GM19025 (cell line): ENCODE measurements at regions not wholly inside any gene's neighbourhood (a gene's known extent, or its start where the extent isn't known, plus 50 kb on each side); places are given as distances from the start of the nearest gene placed in this dataset.
"Not testable (repeated sequence)": the region's sequence is repeated elsewhere in the genome, so short reads cannot be mapped to it uniquely, and the experiment has no call there.

Experiments
- ATAC-seq: cut with Tn5 transposase; IDR thresholded peaks from one replicate; pipeline ENCODE4 v1.9.1; 2021; ENCODE audit warnings: mild to moderate bottlenecking, low read depth, moderate library complexity; ENCODE audit not compliant: unreplicated experiment

DNA sequence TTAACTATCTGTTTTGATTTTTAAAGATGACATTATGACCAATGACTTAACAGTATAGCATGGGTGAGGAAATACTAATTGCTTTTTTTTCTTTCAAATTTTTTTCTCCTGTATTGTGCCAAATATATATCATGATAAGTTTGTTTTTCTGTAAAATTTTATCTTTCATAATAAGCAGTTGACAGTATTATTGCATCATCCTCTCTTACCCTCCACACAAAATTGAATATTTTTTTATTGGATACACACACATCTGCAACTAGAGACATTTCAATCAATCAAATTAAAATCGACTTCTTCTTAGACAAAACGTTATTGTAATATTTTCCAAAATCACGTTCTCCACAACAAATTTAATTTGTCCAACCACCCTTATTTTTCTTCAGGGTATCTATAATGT, 330.4 kb upstream of the BRINP3 start:
- ATAC-seq: no peak

- ATAC-seq: no peak
Measured at GRCh38 chr1:190809312-190809711, 331.6 kb upstream of the BRINP3 start.

DNA sequence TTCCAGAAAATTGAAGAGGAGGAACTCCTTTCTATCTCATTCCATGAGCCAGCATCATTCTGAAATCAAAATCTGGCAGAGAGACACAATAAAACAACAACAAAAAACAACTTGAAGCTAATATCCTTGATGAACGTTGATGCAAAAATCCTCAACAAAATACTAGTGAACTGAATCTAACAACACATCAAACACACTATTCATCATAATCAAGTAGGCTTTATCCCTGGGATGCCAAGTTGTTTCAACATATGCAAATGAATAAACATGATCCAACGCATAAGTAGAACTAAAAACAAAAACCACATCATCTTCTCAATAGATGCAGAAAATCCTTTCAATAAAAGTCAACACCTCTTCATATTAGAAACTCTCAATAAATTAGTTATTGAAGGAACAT, 335.3 kb upstream of the BRINP3 start:
- no peak for ATAC-seq

- no peak for ATAC-seq
Measured at GRCh38 chr1:190832511-190832910, 354.8 kb upstream of the BRINP3 start.

GRCh38 chr1:190835658-190836057, 358.0 kb upstream of the BRINP3 start:
- no peak for ATAC-seq

DNA sequence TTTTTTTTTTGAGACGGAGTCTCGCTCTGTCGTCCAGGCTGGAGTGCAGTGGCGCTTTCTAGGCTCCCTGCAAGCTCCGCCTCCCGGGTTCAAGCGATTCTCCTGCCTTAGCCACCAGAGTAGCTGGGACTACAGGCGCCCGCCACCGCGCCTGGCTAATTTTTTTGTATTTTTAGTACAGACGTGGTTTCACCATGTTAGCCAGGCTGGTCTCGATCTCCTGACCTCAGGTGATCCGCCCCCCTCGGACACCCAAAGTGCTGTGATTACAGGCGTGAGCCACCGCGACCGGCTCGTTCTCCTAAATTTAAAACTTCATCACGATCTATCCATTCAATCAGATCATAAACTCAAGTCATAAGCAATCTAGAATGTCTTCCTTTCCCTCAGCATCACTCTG, 359.5 kb upstream of the BRINP3 start:
- not testable (repeated sequence) for ATAC-seq

- ATAC-seq: no peak
Measured at GRCh38 chr1:190837888-190838287, 360.2 kb upstream of the BRINP3 start.

- no peak for ATAC-seq
Measured at GRCh38 chr1:190847166-190847565, 369.5 kb upstream of the BRINP3 start.

- no peak for ATAC-seq
Measured at GRCh38 chr1:190849346-190849745, 371.7 kb upstream of the BRINP3 start.

- ATAC-seq: no peak
Measured at GRCh38 chr1:190852611-190853010, 374.9 kb upstream of the BRINP3 start.

GRCh38 chr1:190858140-190858539, 380.5 kb upstream of the BRINP3 start:
- ATAC-seq: no peak

GRCh38 chr1:190864013-190864641, 386.5 kb upstream of the BRINP3 start:
- no peak for ATAC-seq

- ATAC-seq: no peak
Measured at GRCh38 chr1:190880352-190880751, 402.7 kb upstream of the BRINP3 start.

GRCh38 chr1:190881064-190881463, 403.4 kb upstream of the BRINP3 start:
- no peak for ATAC-seq

GRCh38 chr1:190897233-190897632, 419.6 kb upstream of the BRINP3 start:
- no peak for ATAC-seq

DNA sequence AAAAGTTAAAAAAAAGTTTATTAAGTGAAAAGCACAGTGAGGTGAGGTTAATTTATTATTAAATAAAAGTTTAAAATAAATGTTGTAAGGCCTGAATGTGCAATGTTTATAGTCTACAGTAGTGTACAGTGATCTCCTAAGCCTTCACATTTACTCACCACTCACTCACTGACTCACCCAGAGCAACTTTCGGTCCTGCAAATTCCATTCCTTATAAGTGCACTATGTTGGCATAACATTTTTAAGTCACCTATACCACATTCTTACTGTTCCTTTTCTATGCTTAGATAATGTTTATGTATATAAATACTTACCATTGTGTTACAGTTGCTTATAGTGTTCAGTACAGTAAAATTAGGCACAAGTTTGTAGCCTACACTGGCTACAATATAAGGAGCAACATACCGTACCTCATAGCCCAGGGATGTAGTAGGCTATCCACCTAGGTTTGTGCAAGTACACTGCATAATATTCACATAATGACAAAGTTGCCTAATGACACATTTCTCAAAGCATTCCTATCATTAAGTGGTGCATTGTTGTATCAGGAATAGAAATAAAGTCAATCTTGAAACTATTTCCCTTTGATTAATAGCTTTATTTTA, 426.5 kb upstream of the BRINP3 start:
- ATAC-seq: no peak

- no peak for ATAC-seq
Measured at GRCh38 chr1:190906206-190906725, 428.6 kb upstream of the BRINP3 start.

DNA sequence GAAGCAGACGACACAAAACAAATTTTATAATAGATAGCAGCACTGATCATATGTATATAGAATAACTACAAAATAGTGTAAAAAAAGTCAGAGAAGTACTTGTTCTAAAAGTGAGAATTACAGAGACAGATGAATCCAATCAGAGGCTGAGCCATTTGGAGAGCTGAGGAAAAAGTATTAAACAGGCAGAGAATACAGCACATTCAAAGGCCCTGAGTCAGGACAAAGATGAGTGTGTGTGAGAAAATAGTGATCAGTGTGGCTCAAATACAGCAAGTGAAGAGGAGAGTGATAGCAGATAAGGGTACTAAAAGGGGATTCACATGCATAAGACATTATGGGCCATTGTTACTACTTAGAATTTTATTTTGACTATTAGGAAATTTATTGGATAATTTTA, 430.6 kb upstream of the BRINP3 start:
- no peak for ATAC-seq

DNA sequence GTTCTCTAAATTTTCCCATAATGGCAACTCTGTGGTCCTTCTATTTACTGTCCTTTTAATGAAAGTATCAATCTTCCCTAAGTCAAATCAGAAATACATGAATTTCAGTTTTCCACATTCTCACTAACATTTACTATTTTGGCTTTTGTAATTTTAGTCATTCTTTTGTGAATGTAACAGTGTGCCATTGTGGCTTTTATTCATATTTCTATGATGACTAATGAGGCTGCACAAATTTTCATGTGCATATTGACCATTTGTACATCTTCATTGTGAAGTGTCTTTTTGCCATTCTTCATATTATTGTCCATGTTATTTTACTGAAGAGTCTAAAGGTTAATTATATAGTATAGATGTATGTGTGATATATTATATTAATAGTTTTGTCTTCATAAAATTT, 431.0 kb upstream of the BRINP3 start:
- ATAC-seq: no peak

DNA sequence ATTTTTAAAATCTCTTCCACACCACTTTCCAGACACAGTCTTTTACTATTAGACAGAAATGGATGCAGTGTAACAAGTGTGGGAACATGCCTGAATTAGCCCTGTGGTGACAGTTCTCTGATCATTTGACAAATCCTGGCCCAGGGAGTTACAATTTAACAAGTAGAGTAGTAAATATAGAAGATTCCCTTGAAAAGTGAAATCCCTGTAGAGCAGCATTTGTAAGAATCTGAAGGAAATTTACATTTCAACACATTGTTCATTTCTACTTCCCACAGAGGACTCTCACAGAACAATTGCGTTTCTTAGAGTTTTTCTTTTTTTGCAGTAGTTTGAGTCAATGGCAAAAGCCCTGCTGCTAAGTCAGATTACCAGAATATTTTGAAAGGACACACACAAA, 458.3 kb upstream of the BRINP3 start:
- ATAC-seq: no peak

GRCh38 chr1:190936337-190936736, 458.7 kb upstream of the BRINP3 start:
- no peak for ATAC-seq

DNA sequence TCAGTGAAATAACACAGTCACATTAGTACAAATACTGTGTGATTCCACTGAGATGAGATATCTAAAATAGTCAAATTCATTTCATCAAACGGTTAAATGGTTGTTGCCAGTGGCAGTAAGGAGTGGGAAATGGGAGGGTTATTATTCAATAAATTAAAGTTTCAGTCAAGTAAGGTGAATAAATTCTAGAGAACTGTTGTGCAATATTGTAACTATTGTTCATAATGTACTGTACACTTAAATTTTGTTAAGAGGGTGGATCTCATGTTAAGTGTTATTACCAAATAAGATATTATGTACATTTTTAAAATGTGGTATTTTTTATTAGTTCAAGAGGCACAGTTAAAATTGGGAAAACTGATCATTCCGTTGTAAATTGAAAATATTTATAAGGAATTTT, 463.3 kb upstream of the BRINP3 start:
- ATAC-seq: no peak
